ENCODE measurements at regions not wholly inside any gene's neighbourhood (a gene's known extent, or its start where the extent isn't known, plus 50 kb on each side); places are given as distances from the start of the nearest gene placed in this dataset.
"Not testable (repeated sequence)": the region's sequence is repeated elsewhere in the genome, so short reads cannot be mapped to it uniquely, and the experiment has no call there.

GRCh38 chr14:85182282-85182681 lies 347.7 kb upstream of the FLRT2 start:
- Histone ChIP-seq H3K36me3 (ENCODE audit: low read depth) (no peaks in the 10 kb centered on the region), H3K4me1 (ENCODE audit: insufficient read depth, poor library complexity, severe bottlenecking) (peaks cover 2% of the 10 kb centered on the region), H3K4me3 (ENCODE audit: severe bottlenecking) (no peak overlapping the region), H3K27me3 (ENCODE audit: insufficient read depth, poor library complexity, severe bottlenecking) (no peaks in the 10 kb centered on the region), H3K9me3 (ENCODE audit: severe bottlenecking) (no peaks in the 10 kb centered on the region), H3K27ac (ENCODE audit: poor library complexity, severe bottlenecking) (no peak overlapping the region)
- DNase-seq (ENCODE audit: low spot score): no peak
- no peak for ATAC-seq (ENCODE audit: low read depth)
- TF ChIP-seq CTCF (IDR thresholded peaks at IDR 0.05; ENCODE audit: poor library complexity, severe bottlenecking): no peak

- Histone ChIP-seq H3K4me3 (ENCODE audit: severe bottlenecking) (no peak overlapping the region), H3K9me3 (ENCODE audit: severe bottlenecking) (no peaks in the 10 kb centered on the region), H3K4me1 (ENCODE audit: insufficient read depth, poor library complexity, severe bottlenecking) (peaks cover 10% of the 10 kb centered on the region), H3K27ac (ENCODE audit: poor library complexity, severe bottlenecking) (no peak overlapping the region), H3K36me3 (ENCODE audit: low read depth) (no peaks in the 10 kb centered on the region), H3K27me3 (ENCODE audit: insufficient read depth, poor library complexity, severe bottlenecking) (no peaks in the 10 kb centered on the region)
- no peak for DNase-seq (ENCODE audit: low spot score)
- no peak for TF ChIP-seq CTCF (IDR thresholded peaks at IDR 0.05; ENCODE audit: poor library complexity, severe bottlenecking)
- ATAC-seq (ENCODE audit: low read depth): no peak
Measured at GRCh38 chr14:85186082-85186481, 343.9 kb upstream of the FLRT2 start.

GRCh38 chr14:85187521-85187920 lies 342.4 kb upstream of the FLRT2 start:
- no peaks in the 10 kb centered on the region for H3K36me3 ChIP-seq (ENCODE audit: low read depth)
- no peak for TF ChIP-seq CTCF (IDR thresholded peaks at IDR 0.05; ENCODE audit: poor library complexity, severe bottlenecking)
- ATAC-seq (ENCODE audit: low read depth) (peak; percentile 93), DNase-seq (ENCODE audit: low spot score) (no peak)
- H3K27me3 ChIP-seq (ENCODE audit: insufficient read depth, poor library complexity, severe bottlenecking): no peaks in the 10 kb centered on the region
- H3K4me3 ChIP-seq (ENCODE audit: severe bottlenecking): no peak overlapping the region
- no peaks in the 10 kb centered on the region for H3K9me3 ChIP-seq (ENCODE audit: severe bottlenecking)
- peaks cover 10% of the 10 kb centered on the region for H3K4me1 ChIP-seq (ENCODE audit: insufficient read depth, poor library complexity, severe bottlenecking)
- no peak overlapping the region for H3K27ac ChIP-seq (ENCODE audit: poor library complexity, severe bottlenecking)

GRCh38 chr14:85188836-85189235 lies 341.1 kb upstream of the FLRT2 start:
- Histone ChIP-seq H3K36me3 (ENCODE audit: low read depth) (no peaks in the 10 kb centered on the region), H3K4me3 (ENCODE audit: severe bottlenecking) (no peak overlapping the region), H3K9me3 (ENCODE audit: severe bottlenecking) (no peaks in the 10 kb centered on the region), H3K4me1 (ENCODE audit: insufficient read depth, poor library complexity, severe bottlenecking) (peaks cover 10% of the 10 kb centered on the region), H3K27me3 (ENCODE audit: insufficient read depth, poor library complexity, severe bottlenecking) (no peaks in the 10 kb centered on the region), H3K27ac (ENCODE audit: poor library complexity, severe bottlenecking) (no peak overlapping the region)
- ATAC-seq (ENCODE audit: low read depth): no peak
- DNase-seq (ENCODE audit: low spot score): no peak
- no peak for TF ChIP-seq CTCF (IDR thresholded peaks at IDR 0.05; ENCODE audit: poor library complexity, severe bottlenecking)

- H3K9me3 ChIP-seq (ENCODE audit: severe bottlenecking); ATAC-seq (ENCODE audit: low read depth); H3K4me3 ChIP-seq (ENCODE audit: severe bottlenecking); H3K27ac ChIP-seq (ENCODE audit: poor library complexity, severe bottlenecking); H3K36me3 ChIP-seq (ENCODE audit: low read depth); DNase-seq (ENCODE audit: low spot score); H3K27me3 ChIP-seq (ENCODE audit: insufficient read depth, poor library complexity, severe bottlenecking): not testable (repeated sequence)
- peaks cover 10% of the 10 kb centered on the region for H3K4me1 ChIP-seq (ENCODE audit: insufficient read depth, poor library complexity, severe bottlenecking)
Measured at GRCh38 chr14:85189253-85189652, 340.7 kb upstream of the FLRT2 start.

Data from RWPE2 (cell line).